DND-41 (cell line): ENCODE measurements at regions not wholly inside any gene's neighbourhood (a gene's known extent, or its start where the extent isn't known, plus 50 kb on each side); places are given as distances from the start of the nearest gene placed in this dataset.

Source experiments
- CTCF ChIP-seq: IDR thresholded peaks from 2 replicates; pipeline ENCODE4 v1.5.1; 2012; ENCODE audit warnings: borderline replicate concordance, low read length, moderate library complexity, mild to moderate bottlenecking; ENCODE audit not compliant: poor library complexity, severe bottlenecking; ENCODE audit errors: extremely low read depth
- EZH2 ChIP-seq: IDR thresholded peaks from 3 replicates; pipeline ENCODE4 v1.6.1; 2012; ENCODE audit warnings: borderline replicate concordance, low read depth, mild to moderate bottlenecking, moderate library complexity, low read length, inconsistent platforms; ENCODE audit not compliant: severe bottlenecking

GRCh38 chr11:39078465-39078864 lies 2381.0 kb downstream of the LRRC4C start:
- TF ChIP-seq CTCF (no peak), EZH2 (no peak)
